H9 (cell line): ENCODE measurements at regions not wholly inside any gene's neighbourhood (a gene's known extent, or its start where the extent isn't known, plus 50 kb on each side); places are given as distances from the start of the nearest gene placed in this dataset.

Experiments
- DNase-seq: peaks from one replicate; pipeline ENCODE4 v3.0.0-alpha.2; 2017
- H2AFZ ChIP-seq: one replicate; pipeline ENCODE4 v1.6.1; 2013; ENCODE audit warnings: mild to moderate bottlenecking, low read length, control low read depth, moderate library complexity
- H2AK5ac ChIP-seq: 2 replicates; pipeline ENCODE4 v1.6.1; 2013; ENCODE audit warnings: low read length, control low read depth, mixed read lengths; ENCODE audit not compliant: insufficient read length
- H2BK120ac ChIP-seq: one replicate; pipeline ENCODE4 v1.6.1; 2013; ENCODE audit warnings: low read depth, mild to moderate bottlenecking, low read length, control low read depth, inconsistent platforms; ENCODE audit not compliant: poor library complexity, severe bottlenecking
- H2BK12ac ChIP-seq: 2 replicates; pipeline ENCODE4 v1.6.1; 2013; ENCODE audit warnings: low read length, control low read depth, mixed read lengths, low read depth; ENCODE audit not compliant: insufficient read length
- H2BK15ac ChIP-seq: 2 replicates; pipeline ENCODE4 v1.6.1; 2013; ENCODE audit warnings: low read depth, low read length, control low read depth
- H2BK20ac ChIP-seq: one replicate; pipeline ENCODE4 v1.6.1; 2013; ENCODE audit warnings: low read depth, mild to moderate bottlenecking, low read length, control low read depth, inconsistent platforms; ENCODE audit not compliant: poor library complexity, severe bottlenecking
- H2BK5ac ChIP-seq: 2 replicates; pipeline ENCODE4 v1.6.1; 2013; ENCODE audit warnings: low read length, control low read depth, mixed read lengths; ENCODE audit not compliant: insufficient read length
- H3K14ac ChIP-seq: 2 replicates; pipeline ENCODE4 v1.6.1; 2013; ENCODE audit warnings: low read length, control low read depth; ENCODE audit not compliant: insufficient read depth
- H3K18ac ChIP-seq: 2 replicates; pipeline ENCODE4 v1.6.1; 2013; ENCODE audit warnings: low read depth, mild to moderate bottlenecking, mixed read lengths, low read length, control low read depth; ENCODE audit not compliant: insufficient read length
- H3K23ac ChIP-seq: 2 replicates; pipeline ENCODE4 v1.6.1; 2013; ENCODE audit warnings: low read length, control low read depth, mixed read lengths, low read depth; ENCODE audit not compliant: insufficient read length
- H3K23me2 ChIP-seq: 2 replicates; pipeline ENCODE4 v1.6.1; 2013; ENCODE audit warnings: low read depth, mild to moderate bottlenecking, mixed read lengths, low read length, control low read depth; ENCODE audit not compliant: insufficient read length, poor library complexity, severe bottlenecking
- H3K27ac ChIP-seq: 2 replicates; pipeline ENCODE4 v1.5.1; 2013; ENCODE audit warnings: low read length, control low read depth, mixed read lengths, low read depth; ENCODE audit not compliant: insufficient read length
- H3K27me3 ChIP-seq: 2 replicates; pipeline ENCODE4 v1.6.1; 2013; ENCODE audit warnings: low read length, control low read depth, inconsistent platforms; ENCODE audit not compliant: insufficient read depth
- H3K4ac ChIP-seq: 2 replicates; pipeline ENCODE4 v1.6.1; 2013; ENCODE audit warnings: low read depth, mild to moderate bottlenecking, control low read depth, inconsistent platforms, low read length, moderate library complexity
- H3K4me1 ChIP-seq: 2 replicates; pipeline ENCODE4 v1.6.1; 2013; ENCODE audit warnings: low read length, control low read depth, inconsistent platforms; ENCODE audit not compliant: insufficient read depth
- H3K4me2 ChIP-seq: 2 replicates; pipeline ENCODE4 v1.6.1; 2013; ENCODE audit warnings: low read length, control low read depth, mixed read lengths; ENCODE audit not compliant: insufficient read length, insufficient read depth
- H3K56ac ChIP-seq: 2 replicates; pipeline ENCODE4 v1.6.1; 2013; ENCODE audit warnings: low read depth, mild to moderate bottlenecking, mixed read lengths, low read length, control low read depth; ENCODE audit not compliant: insufficient read length
- H3K79me1 ChIP-seq: 2 replicates; pipeline ENCODE4 v1.6.1; 2013; ENCODE audit warnings: low read depth, mild to moderate bottlenecking, moderate library complexity, low read length, control low read depth, inconsistent platforms; ENCODE audit not compliant: insufficient read depth, poor library complexity, severe bottlenecking
- H3K79me2 ChIP-seq: 2 replicates; pipeline ENCODE4 v1.6.1; 2013; ENCODE audit warnings: low read length, control low read depth, inconsistent platforms; ENCODE audit not compliant: insufficient read depth
- H3K9ac ChIP-seq: 2 replicates; pipeline ENCODE4 v1.6.1; 2013; ENCODE audit warnings: low read length, control low read depth, mixed read lengths; ENCODE audit not compliant: insufficient read length; ENCODE audit errors: extremely low read depth
- H3K9me3 ChIP-seq: one replicate; pipeline ENCODE4 v1.6.1; 2013; ENCODE audit warnings: low read depth, low read length, inconsistent platforms; ENCODE audit not compliant: control insufficient read depth
- H3T11ph ChIP-seq: one replicate; pipeline ENCODE4 v1.6.1; 2013; ENCODE audit warnings: mild to moderate bottlenecking, low read length, control low read depth, inconsistent platforms
- H4K20me1 ChIP-seq: one replicate; pipeline ENCODE4 v1.6.1; 2013; ENCODE audit not compliant: control insufficient read depth, insufficient read length, insufficient read depth
- H4K5ac ChIP-seq: 2 replicates; pipeline ENCODE4 v1.6.1; 2013; ENCODE audit warnings: low read depth, mild to moderate bottlenecking, mixed read lengths, low read length, control low read depth; ENCODE audit not compliant: insufficient read length
- H4K8ac ChIP-seq: replicated peaks from 2 replicates; pipeline ENCODE4 v1.6.1; 2013; ENCODE audit warnings: low read length, control low read depth, mixed read lengths, low read depth; ENCODE audit not compliant: insufficient read length
- H4K91ac ChIP-seq: 2 replicates; pipeline ENCODE4 v1.6.1; 2013; ENCODE audit warnings: low read depth, mild to moderate bottlenecking, moderate library complexity, mixed read lengths, low read length, control low read depth; ENCODE audit not compliant: insufficient read length
- H3K27ac Mint-ChIP-seq, 3 experiments: 2 replicates in 2 of 3; 3 replicates in 1 of 3; pipeline ENCODE4 v1.8.0; 2020 to 2021; ENCODE audit warnings: mixed read lengths in 3 of 3, mild to moderate bottlenecking in 1 of 3, moderate library complexity in 1 of 3
- H3K27me3 Mint-ChIP-seq: 2 replicates; pipeline ENCODE4 v1.8.0; 2021; ENCODE audit warnings: low read depth, mild to moderate bottlenecking, moderate library complexity, mixed read lengths
- H3K36me3 Mint-ChIP-seq, 3 experiments: 2 replicates in 2 of 3; 3 replicates in 1 of 3; pipeline ENCODE4 v1.8.0; 2020 to 2021; ENCODE audit warnings: low read depth in 3 of 3, mixed read lengths in 3 of 3; ENCODE audit not compliant: insufficient read depth in 1 of 3
- H3K4me1 Mint-ChIP-seq, 2 experiments: 2 replicates each; pipeline ENCODE4 v1.8.0; 2020; ENCODE audit warnings: mixed read lengths in 2 of 2
- H3K4me3 Mint-ChIP-seq, 2 experiments: 2 replicates in 1 of 2; 3 replicates in 1 of 2; pipeline ENCODE4 v1.8.0; 2020 to 2021; ENCODE audit warnings: mild to moderate bottlenecking in 2 of 2, mixed read lengths in 2 of 2, moderate library complexity in 1 of 2
- H3K9me3 Mint-ChIP-seq, 2 experiments: 2 replicates in 1 of 2; 3 replicates in 1 of 2; pipeline ENCODE4 v1.8.0; 2020; ENCODE audit warnings: mild to moderate bottlenecking in 2 of 2, mixed read lengths in 2 of 2, moderate library complexity in 1 of 2
- CTCF ChIP-seq: fragments of 200-600 bp; sonication (generic); conservative IDR thresholded peaks from 3 replicates; pipeline ENCODE4 v1.8.0; 2021; ENCODE audit warnings: antibody characterized with exemption, mild to moderate bottlenecking
- WGBS: extraction: QIAGEN DNeasy Blood & Tissue Kit; methylation state at CpG from one replicate; pipeline ENCODE4 v1.1.7; 2013; ENCODE audit warnings: missing lambda C conversion rate, low lambda C conversion rate, mixed read lengths; ENCODE audit not compliant: insufficient read length; ENCODE audit errors: extremely low coverage; 5-methylcytosine and 5-hydroxymethylcytosine counted together

- Histone ChIP-seq H2BK15ac (no peak overlapping the region), H3K79me2 (no peaks in the 10 kb centered on the region), H2BK20ac (no peak overlapping the region), H3K56ac (no peak overlapping the region), H3K9me3 (no peaks in the 10 kb centered on the region), H2AFZ (no peak overlapping the region), H3K79me1 (no peaks in the 10 kb centered on the region), H2BK5ac (no peak overlapping the region), H4K20me1 (no peaks in the 10 kb centered on the region), H3K18ac (no peak overlapping the region), H3K4me1 (no peaks in the 10 kb centered on the region), H3K14ac (no peak overlapping the region), H3K23ac (no peak overlapping the region), H3K9ac (no peak overlapping the region), H4K5ac (no peak overlapping the region), H3T11ph (no peak overlapping the region), H4K8ac (no peak overlapping the region), H3K4ac (no peak overlapping the region), H3K27me3 (no peaks in the 10 kb centered on the region), H2BK12ac (no peak overlapping the region), H3K4me2 (no peak overlapping the region), H3K27ac (no peak overlapping the region), H4K91ac (no peak overlapping the region), H3K23me2 (no peaks in the 10 kb centered on the region), H2AK5ac (no peak overlapping the region), H2BK120ac (no peak overlapping the region)
- Mint-ChIP-seq H3K27me3 (no peaks in the 10 kb centered on the region), H3K4me1 (peaks cover 6% of the 10 kb centered on the region in 2 experiments; a peak in 3 of 4 replicates), H3K27ac (no peak overlapping the region), H3K36me3 (no peaks in the 10 kb centered on the region), H3K9me3 (no peaks in the 10 kb centered on the region), H3K4me3 (no peak overlapping the region)
- DNase-seq: no peak
- no peak for TF ChIP-seq CTCF
- no CpG with 5 or more reads among the region's 2 CpGs for WGBS
Measured at GRCh38 chr12:24084800-24085199, 135.3 kb upstream of the SOX5 start.
